ENCODE measurements at regions not wholly inside any gene's neighbourhood (a gene's known extent, or its start where the extent isn't known, plus 50 kb on each side); places are given as distances from the start of the nearest gene placed in this dataset.

- DNase-seq: no peak
- no peak overlapping the region for H3K4me2 ChIP-seq
- no peaks in the 10 kb centered on the region for H3K27me3 ChIP-seq (ENCODE audit: insufficient read depth, low read depth)
- H3K4me3 ChIP-seq: no peak overlapping the region
- intact Hi-C loops (cut with micrococcal nuclease; ENCODE audit: unreplicated experiment): no loop called here
- no peaks in the 10 kb centered on the region for H3F3A ChIP-seq (ENCODE audit: insufficient read depth, low read depth)
- TF ChIP-seq EZH2 (IDR thresholded peaks at IDR 0.05; ENCODE audit: low read depth) (no peak), CTCF (conservative IDR thresholded peaks at IDR 0.05) (no peak)
- no peaks in the 10 kb centered on the region for H4K20me1 ChIP-seq (ENCODE audit: insufficient read depth)
- H2AFZ ChIP-seq: no peak overlapping the region
- BruUV-seq (replicated peaks): no TSS peak
- H3K9me3 ChIP-seq (ENCODE audit: insufficient read depth, low read depth): no peaks in the 10 kb centered on the region
- ChIA-PET POLR2A (ENCODE audit: unreplicated experiment) (no interaction called here), CTCF (no interaction called here)
- no peaks in the 10 kb centered on the region for H3K4me1 ChIP-seq (replicated peaks; ENCODE audit: insufficient read depth)
- H3K36me3 ChIP-seq (ENCODE audit: low read depth): no peaks in the 10 kb centered on the region
- H3K9me2 ChIP-seq (ENCODE audit: insufficient read depth): no peaks in the 10 kb centered on the region
- no peaks in the 10 kb centered on the region for H3K79me2 ChIP-seq (ENCODE audit: low read depth)
- H3K27ac ChIP-seq: no peak overlapping the region
Measured at GRCh38 chr4:145307120-145307519, 126.7 kb upstream of the OTUD4 start.

GRCh38 chr4:145302725-145303124 lies 122.3 kb upstream of the OTUD4 start:
- Histone ChIP-seq H3K4me1 (replicated peaks; ENCODE audit: insufficient read depth) (no peaks in the 10 kb centered on the region), H3K4me2 (no peak overlapping the region), H3K27me3 (ENCODE audit: insufficient read depth, low read depth) (no peaks in the 10 kb centered on the region), H4K20me1 (ENCODE audit: insufficient read depth) (no peaks in the 10 kb centered on the region), H3K4me3 (no peak overlapping the region), H3K36me3 (ENCODE audit: low read depth) (no peaks in the 10 kb centered on the region), H3K27ac (no peak overlapping the region), H3K9me3 (ENCODE audit: insufficient read depth, low read depth) (no peaks in the 10 kb centered on the region), H3K79me2 (ENCODE audit: low read depth) (no peaks in the 10 kb centered on the region), H3K9me2 (ENCODE audit: insufficient read depth) (no peaks in the 10 kb centered on the region), H2AFZ (no peak overlapping the region), H3F3A (ENCODE audit: insufficient read depth, low read depth) (no peaks in the 10 kb centered on the region)
- intact Hi-C loops (cut with micrococcal nuclease; ENCODE audit: unreplicated experiment): no loop called here
- ChIA-PET POLR2A (ENCODE audit: unreplicated experiment) (no interaction called here), CTCF (no interaction called here)
- TF ChIP-seq CTCF (conservative IDR thresholded peaks at IDR 0.05) (no peak), EZH2 (IDR thresholded peaks at IDR 0.05; ENCODE audit: low read depth) (no peak)
- BruUV-seq (replicated peaks): no TSS peak
- DNase-seq: no peak

GRCh38 chr4:145301386-145302080 lies 121.1 kb upstream of the OTUD4 start:
- no peak overlapping the region for H3K4me3 ChIP-seq
- no TSS peak for BruUV-seq (replicated peaks)
- intact Hi-C loops (cut with micrococcal nuclease; ENCODE audit: unreplicated experiment): no loop called here
- no peak overlapping the region for H3K27ac ChIP-seq
- no peak for DNase-seq
- H3K79me2 ChIP-seq (ENCODE audit: low read depth): no peaks in the 10 kb centered on the region
- H3K36me3 ChIP-seq (ENCODE audit: low read depth): no peaks in the 10 kb centered on the region
- H3K4me2 ChIP-seq: no peak overlapping the region
- POLR2A ChIA-PET (ENCODE audit: unreplicated experiment): no interaction called here
- H3K27me3 ChIP-seq (ENCODE audit: insufficient read depth, low read depth): no peaks in the 10 kb centered on the region
- no peaks in the 10 kb centered on the region for H3K4me1 ChIP-seq (replicated peaks; ENCODE audit: insufficient read depth)
- no peaks in the 10 kb centered on the region for H3F3A ChIP-seq (ENCODE audit: insufficient read depth, low read depth)
- no peak for TF ChIP-seq EZH2 (IDR thresholded peaks at IDR 0.05; ENCODE audit: low read depth)
- no peaks in the 10 kb centered on the region for H3K9me2 ChIP-seq (ENCODE audit: insufficient read depth)
- no peaks in the 10 kb centered on the region for H4K20me1 ChIP-seq (ENCODE audit: insufficient read depth)
- no peaks in the 10 kb centered on the region for H3K9me3 ChIP-seq (ENCODE audit: insufficient read depth, low read depth)
- CTCF ChIA-PET: no interaction called here
- H2AFZ ChIP-seq: no peak overlapping the region
